Retinal pigment epithelial cell (primary cell): ENCODE measurements at regions not wholly inside any gene's neighbourhood (a gene's known extent, or its start where the extent isn't known, plus 50 kb on each side); places are given as distances from the start of the nearest gene placed in this dataset.

Experiments
- DNase-seq: peaks from one replicate; pipeline ENCODE4 v3.0.0-alpha.2; 2010; ENCODE audit warnings: low read depth
- H3K4me3 ChIP-seq: 2 replicates; pipeline ENCODE4 v1.5.1; 2011; ENCODE audit warnings: mild to moderate bottlenecking, low read length, control low read depth, moderate library complexity
- CTCF ChIP-seq: conservative IDR thresholded peaks from 2 replicates; pipeline ENCODE4 v1.5.1; 2011; ENCODE audit warnings: low read depth, low read length, control low read depth, inconsistent platforms

DNA sequence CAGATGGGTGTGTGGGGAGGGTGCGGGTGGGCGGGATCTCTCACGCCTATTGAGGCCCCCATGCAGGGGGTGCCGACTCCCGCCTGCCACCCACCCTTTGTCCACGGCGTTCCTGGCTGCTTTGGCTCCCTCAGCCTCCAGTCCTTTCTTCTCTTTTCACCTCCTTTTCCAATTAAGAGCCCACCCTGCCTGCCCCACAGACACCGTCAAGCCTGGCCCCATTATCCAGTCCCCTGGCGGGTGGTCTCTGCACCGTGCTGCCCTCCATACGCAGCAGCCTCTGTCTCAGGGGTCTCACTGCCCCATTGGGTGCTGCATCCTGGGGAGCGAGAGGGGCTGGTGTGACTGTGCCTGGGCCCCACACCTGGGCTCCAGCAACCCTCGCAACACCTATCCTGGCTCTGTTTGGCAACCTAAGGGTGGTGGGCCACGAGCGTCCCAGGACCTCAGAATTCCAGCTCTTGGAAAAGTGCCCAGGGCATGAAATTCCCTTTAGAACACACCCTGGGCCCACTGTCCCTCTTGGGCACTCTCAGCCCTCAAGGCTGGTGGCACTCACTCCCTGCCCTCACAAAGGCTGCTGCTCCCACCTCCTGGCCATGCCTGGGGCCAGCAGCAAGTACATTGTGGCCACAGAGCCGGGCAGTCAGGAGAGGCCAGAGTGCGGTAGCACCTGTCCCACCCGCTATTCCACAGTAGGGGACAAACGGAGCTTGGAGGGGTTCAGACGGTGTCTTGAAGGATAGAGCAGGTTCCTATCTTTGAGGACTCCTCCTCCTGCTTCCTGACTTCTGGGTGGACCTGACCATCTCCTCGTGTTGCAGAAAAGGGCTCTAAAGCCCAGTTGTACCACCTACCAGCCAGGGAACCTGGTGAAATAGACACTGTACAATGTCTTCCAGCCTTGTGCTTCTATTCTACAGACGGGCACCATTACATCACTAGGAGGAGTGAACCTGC lies 114.1 kb downstream of the KIF26A start:
- H3K4me3 ChIP-seq = no peak overlapping the region
- no peak for DNase-seq
- no peak for TF ChIP-seq CTCF

DNA sequence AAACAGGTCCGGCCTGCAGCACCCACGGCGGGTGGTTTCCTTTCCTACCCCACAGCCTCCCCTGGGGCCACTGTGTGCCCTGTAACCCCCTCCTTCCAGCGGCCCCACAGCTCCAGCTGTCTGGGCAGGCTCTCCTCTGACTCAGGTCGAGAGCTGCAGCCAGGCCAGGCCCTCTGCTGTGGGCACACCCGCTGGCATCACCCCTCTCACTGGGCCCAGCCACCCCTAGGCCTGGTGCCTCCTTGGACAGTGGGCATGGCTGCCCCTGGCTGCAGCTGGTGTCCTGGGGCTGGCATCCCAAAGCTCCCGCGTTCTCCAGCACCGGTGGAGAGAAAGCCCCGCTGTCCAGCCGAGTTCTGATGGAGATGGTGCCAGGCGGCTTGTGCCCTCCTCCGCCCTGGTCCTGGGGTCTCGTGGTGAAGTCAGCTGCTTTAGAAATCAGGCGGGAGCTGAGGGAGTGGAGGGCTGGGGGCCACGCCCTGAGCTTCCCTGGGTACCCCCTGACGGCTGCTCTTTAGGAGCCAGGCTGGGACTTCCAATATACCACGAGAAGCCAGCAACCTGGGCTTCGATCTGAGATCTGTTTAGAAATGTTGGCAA lies 114.9 kb downstream of the KIF26A start:
- H3K4me3 ChIP-seq = no peak overlapping the region
- no peak for DNase-seq
- no peak for TF ChIP-seq CTCF

GRCh38 chr14:104253901-104254353 lies 115.5 kb downstream of the KIF26A start:
- DNase-seq = no peak
- no peak overlapping the region for H3K4me3 ChIP-seq
- no peak for TF ChIP-seq CTCF

DNA sequence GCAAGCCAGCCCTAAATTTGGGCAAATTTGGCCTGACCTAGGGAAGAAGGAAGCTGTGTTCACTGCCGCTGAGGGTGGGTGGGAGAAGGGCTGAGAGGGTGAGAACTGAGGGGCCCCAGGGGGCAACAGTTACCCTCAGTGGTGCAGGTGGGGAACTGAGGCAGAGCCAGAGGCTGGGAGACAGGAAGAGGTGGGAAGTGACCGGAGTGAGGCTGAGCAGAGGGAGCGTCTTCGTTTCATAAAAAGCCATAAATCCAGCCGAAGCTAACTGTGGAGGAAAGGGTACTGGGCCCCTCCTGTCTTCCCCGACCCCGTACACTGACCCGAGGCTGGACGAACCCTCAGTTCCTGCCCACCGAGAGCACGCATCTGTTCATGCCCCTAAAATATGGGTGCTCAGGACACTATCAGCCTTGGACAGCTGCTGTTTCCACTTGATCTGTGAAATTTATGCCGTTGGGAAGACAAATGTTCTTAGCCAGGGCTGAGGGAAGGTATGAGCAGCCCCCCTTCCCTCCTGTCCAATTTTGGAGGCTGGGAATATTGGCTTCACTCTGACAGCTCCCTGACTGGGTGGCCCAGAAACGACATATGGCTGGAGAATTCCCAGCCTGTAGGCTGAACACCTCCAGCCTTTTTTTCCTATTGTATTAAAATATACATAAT lies 116.5 kb downstream of the KIF26A start:
- TF ChIP-seq CTCF = no peak
- DNase-seq = no peak
- no peak overlapping the region for H3K4me3 ChIP-seq

DNA sequence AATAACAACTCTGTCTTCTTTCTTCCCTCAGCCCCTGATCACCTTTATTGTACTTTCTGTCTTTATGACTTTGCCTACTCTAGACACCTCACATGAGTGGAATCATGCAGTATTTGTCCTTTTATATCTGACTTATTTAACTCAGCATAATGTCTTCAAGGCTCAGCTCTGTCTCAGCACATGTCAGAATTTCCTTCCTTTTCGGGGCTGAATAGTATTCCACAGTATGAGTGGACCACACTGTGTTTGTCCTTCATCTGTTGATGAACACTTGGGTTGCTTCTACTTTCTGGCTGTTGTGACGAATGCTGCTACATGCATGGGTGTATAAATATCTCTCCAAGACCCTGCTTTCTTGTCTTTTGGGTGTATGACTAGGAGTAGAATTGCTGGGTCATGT lies 117.6 kb downstream of the KIF26A start:
- TF ChIP-seq CTCF = no peak
- no peak overlapping the region for H3K4me3 ChIP-seq
- no peak for DNase-seq

- no peak overlapping the region for H3K4me3 ChIP-seq
- DNase-seq = no peak
- TF ChIP-seq CTCF = no peak
Observed at GRCh38 chr14:104262515-104263514, 124.4 kb downstream of the KIF26A start.
